Astrocyte (in vitro differentiated cells and primary cell): ENCODE measurements at regions not wholly inside any gene's neighbourhood (a gene's known extent, or its start where the extent isn't known, plus 50 kb on each side); places are given as distances from the start of the nearest gene placed in this dataset.
"Not testable (repeated sequence)": the region's sequence is repeated elsewhere in the genome, so short reads cannot be mapped to it uniquely, and the experiment has no call there.

ENCODE experiments used
- DNase-seq: peaks from one replicate; pipeline ENCODE4 v3.0.0-alpha.2; 2010; ENCODE audit warnings: low read depth
- FAIRE-seq: peaks from 2 replicates; lab custom pipeline; 2011; peaks lifted over from hg19 to GRCh38; lab: Jason Lieb, UNC
- H2AFZ ChIP-seq: 2 replicates; pipeline ENCODE4 v1.6.0; 2012; ENCODE audit warnings: low read depth, low read length, inconsistent platforms
- H3K27ac ChIP-seq: 2 replicates; pipeline ENCODE4 v1.5.1; 2011; ENCODE audit warnings: low read depth, low read length, inconsistent platforms
- H3K27me3 ChIP-seq: 2 replicates; pipeline ENCODE4 v1.6.0; 2011; ENCODE audit warnings: low read length, inconsistent platforms; ENCODE audit not compliant: insufficient read depth
- H3K36me3 ChIP-seq: 2 replicates; pipeline ENCODE4 v1.5.1; 2011; ENCODE audit warnings: low read length, inconsistent platforms; ENCODE audit not compliant: insufficient read depth
- H3K4me1 ChIP-seq: 2 replicates; pipeline ENCODE4 v1.5.1; 2011; ENCODE audit warnings: low read length, inconsistent platforms; ENCODE audit not compliant: insufficient read depth
- H3K4me2 ChIP-seq: 2 replicates; pipeline ENCODE4 v1.6.0; 2012; ENCODE audit warnings: low read length, inconsistent platforms
- H3K4me3 ChIP-seq: 2 replicates; pipeline ENCODE4 v1.5.1; 2011; ENCODE audit warnings: low read depth, mild to moderate bottlenecking, low read length, inconsistent platforms; ENCODE audit not compliant: insufficient read depth
- H3K79me2 ChIP-seq: 2 replicates; pipeline ENCODE4 v1.6.0; 2012; ENCODE audit warnings: mild to moderate bottlenecking, low read length, inconsistent platforms; ENCODE audit not compliant: insufficient read depth
- H3K9ac ChIP-seq: 2 replicates; pipeline ENCODE4 v1.6.0; 2012; ENCODE audit warnings: mild to moderate bottlenecking, low read length, inconsistent platforms
- H3K9me3 ChIP-seq: 2 replicates; pipeline ENCODE4 v1.5.1; 2012; ENCODE audit warnings: low read depth, mild to moderate bottlenecking, low read length, inconsistent platforms; ENCODE audit not compliant: insufficient read depth
- H4K20me1 ChIP-seq: 2 replicates; pipeline ENCODE4 v1.6.0; 2012; ENCODE audit warnings: low read length, inconsistent platforms; ENCODE audit not compliant: insufficient read depth
- H3K27ac Mint-ChIP-seq: one replicate; pipeline ENCODE4 v1.8.0; 2021; ENCODE audit warnings: mild to moderate bottlenecking, mixed read lengths; ENCODE audit not compliant: unreplicated experiment
- H3K27me3 Mint-ChIP-seq: one replicate; pipeline ENCODE4 v1.8.0; 2021; ENCODE audit warnings: low read depth, mixed read lengths; ENCODE audit not compliant: unreplicated experiment
- H3K36me3 Mint-ChIP-seq: one replicate; pipeline ENCODE4 v1.8.0; 2021; ENCODE audit warnings: low read depth, mixed read lengths; ENCODE audit not compliant: unreplicated experiment
- H3K4me1 Mint-ChIP-seq: one replicate; pipeline ENCODE4 v1.8.0; 2021; ENCODE audit warnings: low read depth, mixed read lengths; ENCODE audit not compliant: unreplicated experiment
- H3K4me3 Mint-ChIP-seq: one replicate; pipeline ENCODE4 v1.8.0; 2021; ENCODE audit warnings: mild to moderate bottlenecking, moderate library complexity, mixed read lengths; ENCODE audit not compliant: unreplicated experiment
- H3K9me3 Mint-ChIP-seq: one replicate; pipeline ENCODE4 v1.8.0; 2021; ENCODE audit warnings: mild to moderate bottlenecking, mixed read lengths; ENCODE audit not compliant: unreplicated experiment
- EZH2 ChIP-seq: IDR thresholded peaks from 2 replicates; pipeline ENCODE4 v1.6.1; 2012; ENCODE audit warnings: mild to moderate bottlenecking, low read length, inconsistent platforms; ENCODE audit not compliant: insufficient read depth
- TF ChIP-seq, protein P1 (sequence below): IDR thresholded peaks from 2 replicates; pipeline ENCODE4 v1.5.1; 2011; ENCODE audit warnings: low read depth, mild to moderate bottlenecking, inconsistent platforms, low read length, moderate library complexity; ENCODE audit not compliant: insufficient read depth

GRCh38 chr9:38478211-38478610 lies 54.0 kb upstream of the IGFBPL1 start:
- Histone ChIP-seq H3K27ac (no peak overlapping the region), H3K79me2 (no peaks in the 10 kb centered on the region), H3K27me3 (no peaks in the 10 kb centered on the region), H3K4me3 (no peak overlapping the region), H4K20me1 (no peaks in the 10 kb centered on the region), H3K4me2 (no peak overlapping the region), H3K9ac (no peak overlapping the region), H3K9me3 (no peaks in the 10 kb centered on the region), H3K4me1 (no peaks in the 10 kb centered on the region), H2AFZ (no peak overlapping the region), H3K36me3 (no peaks in the 10 kb centered on the region)
- Mint-ChIP-seq H3K27ac (no peak overlapping the region), H3K27me3 (peaks cover under 1% of the 10 kb centered on the region), H3K9me3 (peaks cover 11% of the 10 kb centered on the region), H3K36me3 (no peaks in the 10 kb centered on the region), H3K4me3 (no peak overlapping the region), H3K4me1 (no peaks in the 10 kb centered on the region)
- TF ChIP-seq EZH2 = no peak
- TF ChIP-seq, protein P1, sequence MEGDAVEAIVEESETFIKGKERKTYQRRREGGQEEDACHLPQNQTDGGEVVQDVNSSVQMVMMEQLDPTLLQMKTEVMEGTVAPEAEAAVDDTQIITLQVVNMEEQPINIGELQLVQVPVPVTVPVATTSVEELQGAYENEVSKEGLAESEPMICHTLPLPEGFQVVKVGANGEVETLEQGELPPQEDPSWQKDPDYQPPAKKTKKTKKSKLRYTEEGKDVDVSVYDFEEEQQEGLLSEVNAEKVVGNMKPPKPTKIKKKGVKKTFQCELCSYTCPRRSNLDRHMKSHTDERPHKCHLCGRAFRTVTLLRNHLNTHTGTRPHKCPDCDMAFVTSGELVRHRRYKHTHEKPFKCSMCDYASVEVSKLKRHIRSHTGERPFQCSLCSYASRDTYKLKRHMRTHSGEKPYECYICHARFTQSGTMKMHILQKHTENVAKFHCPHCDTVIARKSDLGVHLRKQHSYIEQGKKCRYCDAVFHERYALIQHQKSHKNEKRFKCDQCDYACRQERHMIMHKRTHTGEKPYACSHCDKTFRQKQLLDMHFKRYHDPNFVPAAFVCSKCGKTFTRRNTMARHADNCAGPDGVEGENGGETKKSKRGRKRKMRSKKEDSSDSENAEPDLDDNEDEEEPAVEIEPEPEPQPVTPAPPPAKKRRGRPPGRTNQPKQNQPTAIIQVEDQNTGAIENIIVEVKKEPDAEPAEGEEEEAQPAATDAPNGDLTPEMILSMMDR = no peak
- DNase-seq (no peak), FAIRE-seq (no peak)

DNA sequence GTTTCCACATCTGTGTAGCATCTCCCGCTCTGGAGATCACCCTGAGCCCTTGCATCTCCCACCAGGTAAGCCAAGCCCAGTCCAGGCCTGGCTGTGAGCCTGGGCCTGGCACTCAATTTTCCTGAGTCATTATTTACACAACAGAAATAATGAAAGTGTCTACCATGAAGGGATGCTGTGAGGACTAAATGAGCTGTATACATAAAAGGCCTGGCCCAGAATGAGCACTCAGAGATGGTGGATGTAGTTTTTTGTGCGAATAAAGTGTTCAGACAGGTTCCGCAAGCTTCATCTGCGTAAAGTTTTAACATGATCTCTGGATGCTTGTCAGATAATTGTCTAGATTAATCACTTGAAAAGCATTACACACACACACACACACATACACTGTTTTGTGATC lies 50.2 kb upstream of the IGFBPL1 start:
- H3K4me2 ChIP-seq, H3K4me1 ChIP-seq, H3K9me3 ChIP-seq, H3K36me3 ChIP-seq, H3K36me3 Mint-ChIP-seq, H3K79me2 ChIP-seq, H3K4me3 Mint-ChIP-seq, H3K27ac Mint-ChIP-seq, FAIRE-seq, H3K27me3 ChIP-seq, H2AFZ ChIP-seq, H3K4me3 ChIP-seq, H3K27ac ChIP-seq, DNase-seq, H4K20me1 ChIP-seq, H3K4me1 Mint-ChIP-seq, H3K9ac ChIP-seq: not testable (repeated sequence)
- peaks cover 13% of the 10 kb centered on the region for H3K9me3 Mint-ChIP-seq
- H3K27me3 Mint-ChIP-seq = peaks cover 10% of the 10 kb centered on the region
